Sciatic nerve (tissue), 2 donors: ENCODE measurements at regions not wholly inside any gene's neighbourhood (a gene's known extent, or its start where the extent isn't known, plus 50 kb on each side); places are given as distances from the start of the nearest gene placed in this dataset.

Experiments used
- ATAC-seq: fragments of 200-7000 bp; cut with Tn5 transposase; one replicate; pipeline ENCODE4 v1.9.1; 2020; ENCODE audit warnings: mild to moderate bottlenecking, moderate library complexity
- DNase-seq: peaks from one replicate; pipeline ENCODE4 v3.0.0-alpha.2; 2020; ENCODE audit warnings: low spot score
- intact Hi-C: fragments of 100-400 bp; cut with DNase I; formaldehyde crosslinking; loops from one replicate; pipeline ENCODE4 v1.14.2; 2022
- donor health status: DM: no; HTN: no; CAD: no.
- donor health status: DM: no; HTN: no; CAD: no.

GRCh38 chr16:54443352-54443751, 156.8 kb upstream of the IRX3 start:
- DNase-seq (no peak), ATAC-seq (no peak)
- intact Hi-C loops, result no loop called here

- no peak for ATAC-seq
- intact Hi-C loops, result no loop called here
- no peak for DNase-seq
Observed at GRCh38 chr16:54442864-54443263, 156.3 kb upstream of the IRX3 start.

GRCh38 chr16:54438469-54438868, 151.9 kb upstream of the IRX3 start:
- intact Hi-C loops, result no loop called here
- DNase-seq (no peak), ATAC-seq (no peak)

GRCh38 chr16:54437921-54438320, 151.3 kb upstream of the IRX3 start:
- no peak for ATAC-seq

GRCh38 chr16:54437401-54437800, 150.8 kb upstream of the IRX3 start:
- intact Hi-C loops, result no loop called here
- DNase-seq, result no peak
- no peak for ATAC-seq

More at GRCh38 chr16:54437921-54438320, 151.3 kb upstream of the IRX3 start:
- no peak for DNase-seq
- intact Hi-C loops, result no loop called here

GRCh38 chr16:54436346-54436745, 149.8 kb upstream of the IRX3 start:
- ATAC-seq (no peak), DNase-seq (no peak)
- intact Hi-C loops, result no loop called here

GRCh38 chr16:54434859-54435258, 148.3 kb upstream of the IRX3 start:
- intact Hi-C loops, result no loop called here
- no peak for ATAC-seq

GRCh38 chr16:54432897-54433229, 146.3 kb upstream of the IRX3 start:
- intact Hi-C loops, result no loop called here
- DNase-seq (no peak), ATAC-seq (no peak)

More at GRCh38 chr16:54434859-54435258, 148.3 kb upstream of the IRX3 start:
- DNase-seq, result no peak

GRCh38 chr16:54431997-54432896, 145.7 kb upstream of the IRX3 start:
- peak; percentile 27 for ATAC-seq
- DNase-seq, result no peak
- intact Hi-C loops, result no loop called here

GRCh38 chr16:54431041-54431996, 144.7 kb upstream of the IRX3 start:
- intact Hi-C loops, result no loop called here
- no peak for DNase-seq
- ATAC-seq, result peak; percentile 40

GRCh38 chr16:54430491-54431030, 144.0 kb upstream of the IRX3 start:
- ATAC-seq (no peak), DNase-seq (no peak)
- intact Hi-C loops, result no loop called here

- no peak for ATAC-seq
- intact Hi-C loops, result no loop called here
- DNase-seq, result no peak
Observed at GRCh38 chr16:54429029-54429428, 142.4 kb upstream of the IRX3 start.

GRCh38 chr16:54426553-54426849, 139.9 kb upstream of the IRX3 start:
- no peak for ATAC-seq
- no peak for DNase-seq
- intact Hi-C loops, result no loop called here

- intact Hi-C loops, result no loop called here
- ATAC-seq (no peak), DNase-seq (no peak)
Observed at GRCh38 chr16:54425681-54426552, 139.3 kb upstream of the IRX3 start.

GRCh38 chr16:54425068-54425467, 138.5 kb upstream of the IRX3 start:
- ATAC-seq (no peak), DNase-seq (no peak)
- intact Hi-C loops, result no loop called here

GRCh38 chr16:54424043-54424451, 137.5 kb upstream of the IRX3 start:
- no peak for DNase-seq
- intact Hi-C loops, result no loop called here
- ATAC-seq, result no peak

GRCh38 chr16:54422569-54422978, 136.0 kb upstream of the IRX3 start:
- no peak for DNase-seq
- intact Hi-C loops, result no loop called here
- no peak for ATAC-seq

GRCh38 chr16:54422159-54422558, 135.6 kb upstream of the IRX3 start:
- DNase-seq (no peak), ATAC-seq (no peak)
- intact Hi-C loops, result no loop called here

GRCh38 chr16:54421220-54421619, 134.6 kb upstream of the IRX3 start:
- ATAC-seq, result no peak
- intact Hi-C loops, result no loop called here
- DNase-seq, result no peak
